ENCODE measurements at regions not wholly inside any gene's neighbourhood (a gene's known extent, or its start where the extent isn't known, plus 50 kb on each side); places are given as distances from the start of the nearest gene placed in this dataset.

DNA sequence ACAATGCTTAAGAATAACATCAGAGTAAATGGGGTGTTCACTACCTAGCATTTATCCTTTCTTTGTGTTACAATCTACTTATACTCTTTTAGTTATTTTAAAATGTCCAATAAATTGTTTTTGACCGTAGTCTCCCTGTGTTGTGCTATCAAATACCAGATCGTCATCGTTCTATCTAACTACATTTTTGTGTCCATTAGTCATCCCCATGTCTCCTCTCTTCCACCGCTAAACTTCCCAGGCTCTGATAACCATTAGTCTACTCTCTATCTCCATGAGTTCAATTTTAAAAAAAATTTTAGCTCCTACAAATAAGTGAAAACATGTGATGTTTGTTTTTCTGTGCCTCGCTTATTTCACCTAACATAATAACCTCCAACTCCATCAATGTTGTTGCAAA, 381.9 kb downstream of the PRDM5 start:
- no peak for TF ChIP-seq POLR2A (IDR thresholded peaks at IDR 0.05; ENCODE audit: low read length)
- no peak for TF ChIP-seq GATA1 (IDR thresholded peaks at IDR 0.05; ENCODE audit: low read depth, low read length)
